ENCODE measurements at regions not wholly inside any gene's neighbourhood (a gene's known extent, or its start where the extent isn't known, plus 50 kb on each side); places are given as distances from the start of the nearest gene placed in this dataset.

GRCh38 chr14:81927070-81927469 is 393.4 kb upstream of the SEL1L start:
- TF ChIP-seq, protein P1, sequence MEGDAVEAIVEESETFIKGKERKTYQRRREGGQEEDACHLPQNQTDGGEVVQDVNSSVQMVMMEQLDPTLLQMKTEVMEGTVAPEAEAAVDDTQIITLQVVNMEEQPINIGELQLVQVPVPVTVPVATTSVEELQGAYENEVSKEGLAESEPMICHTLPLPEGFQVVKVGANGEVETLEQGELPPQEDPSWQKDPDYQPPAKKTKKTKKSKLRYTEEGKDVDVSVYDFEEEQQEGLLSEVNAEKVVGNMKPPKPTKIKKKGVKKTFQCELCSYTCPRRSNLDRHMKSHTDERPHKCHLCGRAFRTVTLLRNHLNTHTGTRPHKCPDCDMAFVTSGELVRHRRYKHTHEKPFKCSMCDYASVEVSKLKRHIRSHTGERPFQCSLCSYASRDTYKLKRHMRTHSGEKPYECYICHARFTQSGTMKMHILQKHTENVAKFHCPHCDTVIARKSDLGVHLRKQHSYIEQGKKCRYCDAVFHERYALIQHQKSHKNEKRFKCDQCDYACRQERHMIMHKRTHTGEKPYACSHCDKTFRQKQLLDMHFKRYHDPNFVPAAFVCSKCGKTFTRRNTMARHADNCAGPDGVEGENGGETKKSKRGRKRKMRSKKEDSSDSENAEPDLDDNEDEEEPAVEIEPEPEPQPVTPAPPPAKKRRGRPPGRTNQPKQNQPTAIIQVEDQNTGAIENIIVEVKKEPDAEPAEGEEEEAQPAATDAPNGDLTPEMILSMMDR (IDR thresholded peaks at IDR 0.05) = no peak
- no peak for TF ChIP-seq POLR2A (IDR thresholded peaks at IDR 0.05)
- TF ChIP-seq POLR2AphosphoS5 (IDR thresholded peaks at IDR 0.05) = no peak

All from transverse colon (tissue), 4 donors.